ENCODE measurements at regions not wholly inside any gene's neighbourhood (a gene's known extent, or its start where the extent isn't known, plus 50 kb on each side); places are given as distances from the start of the nearest gene placed in this dataset.

- Histone ChIP-seq H3K18ac (ENCODE audit: insufficient read length, low read depth, low read length) (no peak overlapping the region), H2AFZ (ENCODE audit: low read length) (no peak overlapping the region), H3K9ac (ENCODE audit: extremely low read depth, insufficient read length, low read length) (no peak overlapping the region), H3K4me1 (ENCODE audit: insufficient read depth, low read length) (peaks cover 4% of the 10 kb centered on the region; the same call in 1 of the 2 replicates), H2BK20ac (ENCODE audit: low read depth, low read length, poor library complexity, severe bottlenecking) (no peak overlapping the region), H3K27ac (ENCODE audit: insufficient read length, low read depth, low read length) (no peak overlapping the region), H3T11ph (ENCODE audit: low read length) (no peak overlapping the region), H3K23ac (ENCODE audit: insufficient read length, low read depth, low read length) (no peak overlapping the region), H4K5ac (ENCODE audit: insufficient read length, low read depth, low read length) (no peak overlapping the region), H3K27me3 (ENCODE audit: insufficient read depth, low read length) (no peaks in the 10 kb centered on the region), H3K79me2 (ENCODE audit: insufficient read depth, low read length) (no peaks in the 10 kb centered on the region), H4K91ac (ENCODE audit: insufficient read length, low read depth, low read length) (no peak overlapping the region), H3K4me2 (ENCODE audit: insufficient read depth, insufficient read length, low read length) (no peak overlapping the region), H2BK15ac (ENCODE audit: low read depth, low read length) (no peak overlapping the region), H2BK12ac (ENCODE audit: insufficient read length, low read depth, low read length) (no peak overlapping the region), H3K4ac (ENCODE audit: low read depth, low read length) (no peak overlapping the region), H3K23me2 (ENCODE audit: insufficient read length, low read depth, low read length, poor library complexity, severe bottlenecking) (no peaks in the 10 kb centered on the region), H4K8ac (replicated peaks; ENCODE audit: insufficient read length, low read depth, low read length) (no peak overlapping the region), H2AK5ac (ENCODE audit: insufficient read length, low read length) (no peak overlapping the region), H2BK5ac (ENCODE audit: insufficient read length, low read length) (no peak overlapping the region), H3K56ac (ENCODE audit: insufficient read length, low read depth, low read length) (no peak overlapping the region), H3K14ac (ENCODE audit: insufficient read depth, low read length) (no peak overlapping the region), H4K20me1 (ENCODE audit: control insufficient read depth, insufficient read depth, insufficient read length) (no peaks in the 10 kb centered on the region), H2BK120ac (ENCODE audit: low read depth, low read length, poor library complexity, severe bottlenecking) (no peak overlapping the region), H3K79me1 (ENCODE audit: insufficient read depth, low read depth, low read length, poor library complexity, severe bottlenecking) (no peaks in the 10 kb centered on the region), H3K9me3 (ENCODE audit: control insufficient read depth, low read depth, low read length) (no peaks in the 10 kb centered on the region)
- DNase-seq, result no peak
- Mint-ChIP-seq H3K4me1 (peaks cover 14% of the 10 kb centered on the region in 2 experiments), H3K27ac (no peak overlapping the region), H3K27me3 (ENCODE audit: low read depth) (peaks cover 10% of the 10 kb centered on the region), H3K4me3 (no peak overlapping the region), H3K9me3 (peaks cover 7 to 14% of the 10 kb centered on the region in 2 experiments; a peak in 4 of 5 replicates), H3K36me3 (ENCODE audit: insufficient read depth in 1 of 3, low read depth in 3 of 3) (peaks cover 0 to 15% (median 0%) of the 10 kb centered on the region in 3 experiments; a peak in 4 of 7 replicates)
- TF ChIP-seq CTCF (conservative IDR thresholded peaks at IDR 0.05), result no peak
- no CpG with 5 or more reads among the region's 12 CpGs for WGBS (ENCODE audit: extremely low coverage, insufficient read length, low lambda C conversion rate)
These were observed 67.5 kb upstream of the CORO2B start for GRCh38 chr15:68511073-68511991.

All from H9 (cell line).